ENCODE measurements at regions not wholly inside any gene's neighbourhood (a gene's known extent, or its start where the extent isn't known, plus 50 kb on each side); places are given as distances from the start of the nearest gene placed in this dataset.

GRCh38 chr10:10437886-10438285 is 579.8 kb upstream of the CELF2 start:
- H3K4me3 ChIP-seq = no peak overlapping the region
- WGBS (ENCODE audit: low lambda C conversion rate, missing lambda C conversion rate) = 89% methylated on average over 4 of the region's 4 CpGs
- H3K27ac ChIP-seq = no peak overlapping the region
- no peaks in the 10 kb centered on the region for H4K20me1 ChIP-seq (ENCODE audit: insufficient read depth, poor library complexity, severe bottlenecking)
- no peak for DNase-seq (ENCODE audit: low spot score)
- TF ChIP-seq EZH2 (IDR thresholded peaks at IDR 0.05; ENCODE audit: borderline replicate concordance) (no peak), CTCF (IDR thresholded peaks at IDR 0.05; ENCODE audit: poor library complexity) (no peak), EZH2phosphoT487 (IDR thresholded peaks at IDR 0.05; ENCODE audit: low read depth, severe bottlenecking, unreplicated experiment) (no peak)
- H3K4me1 ChIP-seq (ENCODE audit: insufficient read depth) = no peaks in the 10 kb centered on the region
- no peaks in the 10 kb centered on the region for H3K79me2 ChIP-seq
- H3K27me3 ChIP-seq = no peaks in the 10 kb centered on the region
- H3K9me2 ChIP-seq (replicated peaks; ENCODE audit: insufficient read depth) = no peaks in the 10 kb centered on the region
- no peaks in the 10 kb centered on the region for H3K9me3 ChIP-seq (ENCODE audit: low read depth)
- no peak overlapping the region for H2AFZ ChIP-seq
- H3K36me3 ChIP-seq (replicated peaks; ENCODE audit: insufficient read depth, low read depth) = no peaks in the 10 kb centered on the region
- no peak overlapping the region for H3K4me2 ChIP-seq

- Histone ChIP-seq H3K9me2 (replicated peaks; ENCODE audit: insufficient read depth) (no peaks in the 10 kb centered on the region), H3K36me3 (replicated peaks; ENCODE audit: insufficient read depth, low read depth) (no peaks in the 10 kb centered on the region), H3K27ac (no peak overlapping the region), H4K20me1 (ENCODE audit: insufficient read depth, poor library complexity, severe bottlenecking) (no peaks in the 10 kb centered on the region), H3K27me3 (no peaks in the 10 kb centered on the region), H3K9me3 (ENCODE audit: low read depth) (no peaks in the 10 kb centered on the region), H3K79me2 (no peaks in the 10 kb centered on the region), H2AFZ (no peak overlapping the region), H3K4me1 (ENCODE audit: insufficient read depth) (no peaks in the 10 kb centered on the region), H3K4me2 (no peak overlapping the region), H3K4me3 (no peak overlapping the region)
- WGBS (ENCODE audit: low lambda C conversion rate, missing lambda C conversion rate) = 64% methylated on average over 1 of the region's 1 CpG
- TF ChIP-seq EZH2 (IDR thresholded peaks at IDR 0.05; ENCODE audit: borderline replicate concordance) (no peak), CTCF (IDR thresholded peaks at IDR 0.05; ENCODE audit: poor library complexity) (no peak), EZH2phosphoT487 (IDR thresholded peaks at IDR 0.05; ENCODE audit: low read depth, severe bottlenecking, unreplicated experiment) (no peak)
- DNase-seq (ENCODE audit: low spot score) = no peak
Observed at GRCh38 chr10:10438335-10439100, 579.2 kb upstream of the CELF2 start.

GRCh38 chr10:10456856-10457255 is 560.8 kb upstream of the CELF2 start:
- Histone ChIP-seq H3K4me1 (ENCODE audit: insufficient read depth) (no peaks in the 10 kb centered on the region), H3K9me3 (ENCODE audit: low read depth) (no peaks in the 10 kb centered on the region), H3K36me3 (replicated peaks; ENCODE audit: insufficient read depth, low read depth) (no peaks in the 10 kb centered on the region), H3K27ac (no peak overlapping the region), H3K4me2 (no peak overlapping the region), H3K27me3 (no peaks in the 10 kb centered on the region), H3K9me2 (replicated peaks; ENCODE audit: insufficient read depth) (no peaks in the 10 kb centered on the region), H4K20me1 (ENCODE audit: insufficient read depth, poor library complexity, severe bottlenecking) (no peaks in the 10 kb centered on the region), H2AFZ (no peak overlapping the region), H3K4me3 (no peak overlapping the region), H3K79me2 (no peaks in the 10 kb centered on the region)
- WGBS (ENCODE audit: low lambda C conversion rate, missing lambda C conversion rate) = 86% methylated on average over 2 of the region's 2 CpGs
- no peak for DNase-seq (ENCODE audit: low spot score)
- TF ChIP-seq EZH2 (IDR thresholded peaks at IDR 0.05; ENCODE audit: borderline replicate concordance) (no peak), CTCF (IDR thresholded peaks at IDR 0.05; ENCODE audit: poor library complexity) (no peak), EZH2phosphoT487 (IDR thresholded peaks at IDR 0.05; ENCODE audit: low read depth, severe bottlenecking, unreplicated experiment) (no peak)
